PC-9 (cell line): ENCODE measurements at regions not wholly inside any gene's neighbourhood (a gene's known extent, or its start where the extent isn't known, plus 50 kb on each side); places are given as distances from the start of the nearest gene placed in this dataset.

Experiments
- BruUV-seq: library from RNA; stranded (reverse); fragments of 400-500 nt; replicated peaks from 2 replicates; lab custom pipeline; 2021; lab: Mats Ljungman, UMichigan
- CTCF ChIA-PET: fragments of 300-600 bp; sonication (Branson Sonifier 250); formaldehyde crosslinking; loops from one replicate; lab custom pipeline; 2022; ENCODE audit warnings: antibody characterized with exemption; lab: Charles Lee
- POLR2A ChIA-PET: fragments of 300-600 bp; sonication (Branson Sonifier 250); formaldehyde crosslinking; loops from one replicate; lab custom pipeline; 2022; ENCODE audit warnings: antibody characterized with exemption; ENCODE audit not compliant: unreplicated experiment; lab: Charles Lee
- DNase-seq, 2 experiments: peaks; one replicate each; pipeline versions ENCODE4 v3.0.0 to v3.0.0-alpha.2; 2015 to 2022; ENCODE audit warnings: mixed read lengths in 1 of 2
- H2AFZ ChIP-seq: fragments of 200-600 bp; sonication (generic); 2 replicates; pipeline ENCODE4 v1.8.1; 2017; ENCODE audit warnings: antibody characterized with exemption
- H3F3A ChIP-seq: fragments of 200-600 bp; sonication (generic); 2 replicates; pipeline ENCODE4 v1.8.1; 2017; ENCODE audit warnings: antibody characterized with exemption, mild to moderate bottlenecking, low read depth; ENCODE audit not compliant: insufficient read depth
- H3K27ac ChIP-seq: fragments of 200-600 bp; sonication (generic); 2 replicates; pipeline ENCODE4 v1.6.1; 2016; ENCODE audit warnings: mixed run types
- H3K27me3 ChIP-seq: fragments of 200-600 bp; sonication (generic); 2 replicates; pipeline ENCODE4 v1.6.1; 2016; ENCODE audit warnings: low read depth, mixed run types; ENCODE audit not compliant: insufficient read depth
- H3K36me3 ChIP-seq: fragments of 200-600 bp; sonication (generic); 2 replicates; pipeline ENCODE4 v1.6.1; 2016; ENCODE audit warnings: low read depth, mixed run types
- H3K4me1 ChIP-seq: fragments of 200-600 bp; sonication (generic); replicated peaks from 2 replicates; pipeline ENCODE4 v1.6.1; 2016; ENCODE audit warnings: mixed run types; ENCODE audit not compliant: insufficient read depth
- H3K4me2 ChIP-seq: fragments of 200-600 bp; sonication (generic); 2 replicates; pipeline ENCODE4 v1.6.1; 2017; ENCODE audit warnings: mixed run types
- H3K4me3 ChIP-seq: fragments of 200-600 bp; sonication (generic); 2 replicates; pipeline ENCODE4 v1.6.1; 2016; ENCODE audit warnings: mixed run types
- H3K79me2 ChIP-seq: fragments of 200-600 bp; sonication (generic); 2 replicates; pipeline ENCODE4 v1.6.1; 2017; ENCODE audit warnings: low read depth, mixed run types
- H3K9me2 ChIP-seq: fragments of 200-600 bp; sonication (generic); 2 replicates; pipeline ENCODE4 v1.8.1; 2017; ENCODE audit warnings: mild to moderate bottlenecking; ENCODE audit not compliant: insufficient read depth
- H3K9me3 ChIP-seq: fragments of 200-600 bp; sonication (generic); 2 replicates; pipeline ENCODE4 v1.8.1; 2016; ENCODE audit warnings: low read depth; ENCODE audit not compliant: insufficient read depth
- H4K20me1 ChIP-seq: fragments of 200-600 bp; sonication (generic); 2 replicates; pipeline ENCODE4 v1.8.1; 2017; ENCODE audit not compliant: insufficient read depth
- CTCF ChIP-seq: fragments of 200-600 bp; sonication (generic); conservative IDR thresholded peaks from 2 replicates; pipeline ENCODE4 v1.6.1; 2017; ENCODE audit warnings: mixed run types, antibody characterized with exemption, mild to moderate bottlenecking, moderate library complexity
- EZH2 ChIP-seq: fragments of 200-600 bp; sonication (generic); IDR thresholded peaks from 2 replicates; pipeline ENCODE4 v1.8.0; 2017; ENCODE audit warnings: antibody characterized with exemption, low read depth
- intact Hi-C: fragments of 100-400 bp; cut with micrococcal nuclease; formaldehyde crosslinking; loops from one replicate; pipeline ENCODE4 v1.10.0; 2022; ENCODE audit not compliant: unreplicated experiment

- TF ChIP-seq EZH2 (no peak), CTCF (no peak)
- Histone ChIP-seq H3K79me2 (no peaks in the 10 kb centered on the region), H3K27me3 (no peaks in the 10 kb centered on the region), H3K9me3 (no peaks in the 10 kb centered on the region), H2AFZ (no peak overlapping the region), H3K4me3 (no peak overlapping the region), H4K20me1 (no peaks in the 10 kb centered on the region), H3F3A (no peaks in the 10 kb centered on the region), H3K27ac (no peak overlapping the region), H3K9me2 (no peaks in the 10 kb centered on the region), H3K4me1 (no peaks in the 10 kb centered on the region), H3K36me3 (no peaks in the 10 kb centered on the region), H3K4me2 (no peak overlapping the region)
- intact Hi-C loops = no loop called here
- no TSS peak for BruUV-seq
- DNase-seq = no peak
- CTCF ChIA-PET = no interaction called here
- POLR2A ChIA-PET = interaction anchor here (0.6 kb wide), 1 partner anchor 835 kb away, joined by 6 read pairs; no protein-coding TSS in a partner anchor
Measured at GRCh38 chr2:82508702-82509101, 1950.4 kb downstream of the SUCLG1 start.

GRCh38 chr2:82507657-82508056, 1951.4 kb downstream of the SUCLG1 start:
- Histone ChIP-seq H3K9me2 (no peaks in the 10 kb centered on the region), H3F3A (no peaks in the 10 kb centered on the region), H3K4me2 (no peak overlapping the region), H3K9me3 (no peaks in the 10 kb centered on the region), H3K4me1 (no peaks in the 10 kb centered on the region), H3K27me3 (no peaks in the 10 kb centered on the region), H2AFZ (no peak overlapping the region), H3K27ac (no peak overlapping the region), H3K4me3 (no peak overlapping the region), H3K79me2 (no peaks in the 10 kb centered on the region), H4K20me1 (no peaks in the 10 kb centered on the region), H3K36me3 (no peaks in the 10 kb centered on the region)
- no peak for DNase-seq
- intact Hi-C loops = no loop called here
- no TSS peak for BruUV-seq
- CTCF ChIA-PET = no interaction called here
- no peak for TF ChIP-seq EZH2
- TF ChIP-seq CTCF = no peak
- POLR2A ChIA-PET = no interaction called here

- Histone ChIP-seq H3K9me2 (no peaks in the 10 kb centered on the region), H3K36me3 (no peaks in the 10 kb centered on the region), H4K20me1 (no peaks in the 10 kb centered on the region), H3K4me3 (no peak overlapping the region), H3K4me2 (no peak overlapping the region), H2AFZ (no peak overlapping the region), H3F3A (no peaks in the 10 kb centered on the region), H3K4me1 (no peaks in the 10 kb centered on the region), H3K79me2 (no peaks in the 10 kb centered on the region), H3K9me3 (no peaks in the 10 kb centered on the region), H3K27ac (no peak overlapping the region), H3K27me3 (no peaks in the 10 kb centered on the region)
- DNase-seq = no peak
- TF ChIP-seq CTCF (no peak), EZH2 (no peak)
- BruUV-seq = no TSS peak
- CTCF ChIA-PET = no interaction called here
- POLR2A ChIA-PET = no interaction called here
- intact Hi-C loops = no loop called here
Measured at GRCh38 chr2:82501217-82501616, 1957.9 kb downstream of the SUCLG1 start.
